ENCODE measurements at regions not wholly inside any gene's neighbourhood (a gene's known extent, or its start where the extent isn't known, plus 50 kb on each side); places are given as distances from the start of the nearest gene placed in this dataset.

GRCh38 chr14:34277191-34277590 is 184.8 kb downstream of the SPTSSA start:
- TF ChIP-seq MAX (IDR thresholded peaks at IDR 0.05) = no peak
- no peak for TF ChIP-seq YY1 (IDR thresholded peaks at IDR 0.05; ENCODE audit: low read depth)
- TF ChIP-seq NFIC (IDR thresholded peaks at IDR 0.05) = no peak
- TF ChIP-seq EP300 (IDR thresholded peaks at IDR 0.05; ENCODE audit: borderline replicate concordance) = no peak
- TF ChIP-seq TAF1 (IDR thresholded peaks at IDR 0.05; ENCODE audit: low read depth) = no peak
- no peak for TF ChIP-seq ZBTB7A (IDR thresholded peaks at IDR 0.05; ENCODE audit: low read depth)
- TF ChIP-seq CREB1 (IDR thresholded peaks at IDR 0.05; ENCODE audit: low read depth) = no peak
- TF ChIP-seq FOXM1 (IDR thresholded peaks at IDR 0.05; ENCODE audit: borderline replicate concordance, low read depth) = no peak
- no peak for TF ChIP-seq CEBPB (IDR thresholded peaks at IDR 0.05)
- TF ChIP-seq TCF12 (IDR thresholded peaks at IDR 0.05; ENCODE audit: low read depth) = no peak
- TF ChIP-seq TEAD4 (IDR thresholded peaks at IDR 0.05) = no peak
- TF ChIP-seq USF1 (IDR thresholded peaks at IDR 0.05) = no peak
- TF ChIP-seq RAD21 (IDR thresholded peaks at IDR 0.05; ENCODE audit: low read depth) = no peak
- TF ChIP-seq REST (IDR thresholded peaks at IDR 0.05; ENCODE audit: low read depth) = no peak
